ENCODE measurements at regions not wholly inside any gene's neighbourhood (a gene's known extent, or its start where the extent isn't known, plus 50 kb on each side); places are given as distances from the start of the nearest gene placed in this dataset.

GRCh38 chr9:126025991-126026390, 278.8 kb downstream of the PBX3 start:
- H4K20me1 ChIP-seq (ENCODE audit: insufficient read depth, low read length), result no peaks in the 10 kb centered on the region
- H3K9ac ChIP-seq (ENCODE audit: insufficient read depth, low read length, poor library complexity, severe bottlenecking), result no peak overlapping the region
- no peaks in the 10 kb centered on the region for H3K36me3 ChIP-seq (replicated peaks in 1 of 2; ENCODE audit: control insufficient read depth in 1 of 2, insufficient read depth in 2 of 2, low read length in 2 of 2)
- WGBS (ENCODE audit: insufficient coverage), result 87% methylated on average over 3 of the region's 5 CpGs
- DNase-seq, result no peak
- H3K27ac ChIP-seq (ENCODE audit: low read depth in 1 of 2, low read length in 2 of 2), result no peak overlapping the region
- no peak for TF ChIP-seq CTCF (IDR thresholded peaks at IDR 0.05)
- no peak overlapping the region for H3K4me3 Mint-ChIP-seq
- no peaks in the 10 kb centered on the region for H3K36me3 Mint-ChIP-seq
- H3K9me3 ChIP-seq (replicated peaks in 1 of 2; ENCODE audit: control insufficient read depth in 1 of 2, insufficient read depth in 1 of 2, low read length in 2 of 2), result peaks cover 0 to 7% of the 10 kb centered on the region in 2 donors
- H3K4me3 ChIP-seq (replicated peaks in 1 of 3; ENCODE audit: low read depth in 2 of 3, low read length in 3 of 3), result no peak overlapping the region
- H3K4me1 Mint-ChIP-seq, result peaks cover 3% of the 10 kb centered on the region
- no peak overlapping the region for H3K4me2 ChIP-seq (replicated peaks; ENCODE audit: extremely low read depth, low read length, poor library complexity, severe bottlenecking)
- H3K27ac Mint-ChIP-seq, result no peak overlapping the region
- peaks cover 0 to 7% (median 4%) of the 10 kb centered on the region in 7 donors for H3K9me3 Mint-ChIP-seq
- H3K27me3 ChIP-seq (ENCODE audit: control insufficient read depth in 2 of 2, insufficient read depth in 2 of 2, low read length in 2 of 2), result no peaks in the 10 kb centered on the region
- H3K4me1 ChIP-seq (ENCODE audit: control insufficient read depth in 1 of 2, insufficient read depth in 2 of 2, low read length in 2 of 2), result no peaks in the 10 kb centered on the region
- H2AFZ ChIP-seq (ENCODE audit: insufficient read depth, low read depth, low read length, poor library complexity, severe bottlenecking), result no peak overlapping the region
- H3K79me2 ChIP-seq (ENCODE audit: insufficient read depth, low read length), result no peaks in the 10 kb centered on the region
- H3K27me3 Mint-ChIP-seq (ENCODE audit: low read depth in 3 of 3), result peaks cover 0 to 9% (median 8%) of the 10 kb centered on the region in 3 donors
- intact Hi-C loops (cut with micrococcal nuclease), result no loop called here

- no peak overlapping the region for H3K4me3 ChIP-seq (replicated peaks in 1 of 3; ENCODE audit: low read depth in 2 of 3, low read length in 3 of 3)
- no peaks in the 10 kb centered on the region for H3K79me2 ChIP-seq (ENCODE audit: insufficient read depth, low read length)
- WGBS (ENCODE audit: insufficient coverage), result no CpG with 5 or more reads among the region's 5 CpGs
- no peaks in the 10 kb centered on the region for H4K20me1 ChIP-seq (ENCODE audit: insufficient read depth, low read length)
- no peak overlapping the region for H3K27ac Mint-ChIP-seq
- H2AFZ ChIP-seq (ENCODE audit: insufficient read depth, low read depth, low read length, poor library complexity, severe bottlenecking), result no peak overlapping the region
- intact Hi-C loops (cut with micrococcal nuclease), result no loop called here
- H3K9ac ChIP-seq (ENCODE audit: insufficient read depth, low read length, poor library complexity, severe bottlenecking), result no peak overlapping the region
- H3K4me1 ChIP-seq (ENCODE audit: control insufficient read depth in 1 of 2, insufficient read depth in 2 of 2, low read length in 2 of 2), result no peaks in the 10 kb centered on the region
- TF ChIP-seq CTCF (IDR thresholded peaks at IDR 0.05), result no peak
- peaks cover 2 to 9% (median 7%) of the 10 kb centered on the region in 3 donors for H3K27me3 Mint-ChIP-seq (ENCODE audit: low read depth in 3 of 3)
- H3K4me1 Mint-ChIP-seq, result peaks cover 3% of the 10 kb centered on the region
- H3K9me3 ChIP-seq (replicated peaks in 1 of 2; ENCODE audit: control insufficient read depth in 1 of 2, insufficient read depth in 1 of 2, low read length in 2 of 2), result peaks cover 0 to 7% of the 10 kb centered on the region in 2 donors
- H3K36me3 Mint-ChIP-seq, result no peaks in the 10 kb centered on the region
- H3K27ac ChIP-seq (ENCODE audit: low read depth in 1 of 2, low read length in 2 of 2), result no peak overlapping the region
- H3K4me3 Mint-ChIP-seq, result no peak overlapping the region
- no peaks in the 10 kb centered on the region for H3K36me3 ChIP-seq (replicated peaks in 1 of 2; ENCODE audit: control insufficient read depth in 1 of 2, insufficient read depth in 2 of 2, low read length in 2 of 2)
- H3K4me2 ChIP-seq (replicated peaks; ENCODE audit: extremely low read depth, low read length, poor library complexity, severe bottlenecking), result no peak overlapping the region
- no peak for DNase-seq
- H3K27me3 ChIP-seq (ENCODE audit: control insufficient read depth in 2 of 2, insufficient read depth in 2 of 2, low read length in 2 of 2), result no peaks in the 10 kb centered on the region
- H3K9me3 Mint-ChIP-seq, result peaks cover 0 to 7% (median 4%) of the 10 kb centered on the region in 7 donors
These were observed 280.4 kb downstream of the PBX3 start for GRCh38 chr9:126027566-126027965.

Data from CD14-positive monocyte (primary cell).